ENCODE measurements at regions not wholly inside any gene's neighbourhood (a gene's known extent, or its start where the extent isn't known, plus 50 kb on each side); places are given as distances from the start of the nearest gene placed in this dataset.

GRCh38 chr7:20038676-20039075 is 178.5 kb downstream of the MACC1 start:
- TF ChIP-seq CTCF (IDR thresholded peaks at IDR 0.05) = no peak
- no peak for TF ChIP-seq POLR2A (IDR thresholded peaks at IDR 0.05)
